Esophagus squamous epithelium (tissue), 5 donors: ENCODE measurements at regions not wholly inside any gene's neighbourhood (a gene's known extent, or its start where the extent isn't known, plus 50 kb on each side); places are given as distances from the start of the nearest gene placed in this dataset.

Source experiments
- DNase-seq: peaks from one replicate; lab custom pipeline; 2025; lab: John Stamatoyannopoulos, UW
- H3K27ac ChIP-seq, 4 donors: fragments of 200-600 bp; sonication (generic); one replicate each; pipeline ENCODE4 v1.5.1; 2016 to 2019; ENCODE audit warnings: mild to moderate bottlenecking in 1 of 4
- H3K27me3 ChIP-seq, 4 donors: fragments of 200-600 bp; sonication (generic); 1 replicate in 3 of 4; 2 replicates in 1 of 4; pipeline versions ENCODE4 v1.5.1 to v1.6.0; 2017 to 2021; ENCODE audit warnings: antibody characterized with exemption in 1 of 4
- H3K36me3 ChIP-seq, 3 donors: fragments of 200-600 bp; sonication (generic); one replicate each; pipeline ENCODE4 v1.5.1; 2016 to 2019
- H3K4me1 ChIP-seq, 3 donors: fragments of 200-600 bp; sonication (generic); one replicate each; pipeline ENCODE4 v1.5.1; 2017 to 2019
- H3K4me3 ChIP-seq, 4 donors: fragments of 200-600 bp; sonication (generic); 1 replicate in 3 of 4; 2 replicates in 1 of 4; pipeline ENCODE4 v1.5.1; 2016 to 2019; ENCODE audit warnings: mild to moderate bottlenecking in 2 of 4, moderate library complexity in 1 of 4
- H3K9me3 ChIP-seq, 3 donors: fragments of 200-600 bp; sonication (generic); one replicate each; pipeline ENCODE4 v1.5.1; 2016 to 2019
- POLR2A ChIP-seq, 4 donors: fragments of 450-650 bp; IDR thresholded peaks; one replicate each; pipeline ENCODE4 v1.6.1; 2017; ENCODE audit warnings: antibody characterized with exemption in 4 of 4, mild to moderate bottlenecking in 4 of 4, moderate library complexity in 3 of 4
- WGBS, 2 donors: methylation state at CpG; one replicate each; pipeline ENCODE4 v1.1.5; 2018; 5-methylcytosine and 5-hydroxymethylcytosine counted together
- intact Hi-C: fragments of 100-400 bp; cut with DNase I; formaldehyde crosslinking; loops from one replicate; pipeline ENCODE4 v1.15.0; 2022
- TF ChIP-seq, protein P1 (sequence below), 6 experiments: fragments of 450-650 bp in 4 of 6; fragments of 200-600 bp in 2 of 6; sonication (generic) in 2 of 6; IDR thresholded peaks; one replicate each; pipeline ENCODE4 v1.5.1; 2016 to 2019; ENCODE audit warnings: antibody characterized with exemption in 6 of 6, mild to moderate bottlenecking in 4 of 6, moderate library complexity in 4 of 6
- donor health status: DM: yes; HTN: yes; CAD: no.

DNA sequence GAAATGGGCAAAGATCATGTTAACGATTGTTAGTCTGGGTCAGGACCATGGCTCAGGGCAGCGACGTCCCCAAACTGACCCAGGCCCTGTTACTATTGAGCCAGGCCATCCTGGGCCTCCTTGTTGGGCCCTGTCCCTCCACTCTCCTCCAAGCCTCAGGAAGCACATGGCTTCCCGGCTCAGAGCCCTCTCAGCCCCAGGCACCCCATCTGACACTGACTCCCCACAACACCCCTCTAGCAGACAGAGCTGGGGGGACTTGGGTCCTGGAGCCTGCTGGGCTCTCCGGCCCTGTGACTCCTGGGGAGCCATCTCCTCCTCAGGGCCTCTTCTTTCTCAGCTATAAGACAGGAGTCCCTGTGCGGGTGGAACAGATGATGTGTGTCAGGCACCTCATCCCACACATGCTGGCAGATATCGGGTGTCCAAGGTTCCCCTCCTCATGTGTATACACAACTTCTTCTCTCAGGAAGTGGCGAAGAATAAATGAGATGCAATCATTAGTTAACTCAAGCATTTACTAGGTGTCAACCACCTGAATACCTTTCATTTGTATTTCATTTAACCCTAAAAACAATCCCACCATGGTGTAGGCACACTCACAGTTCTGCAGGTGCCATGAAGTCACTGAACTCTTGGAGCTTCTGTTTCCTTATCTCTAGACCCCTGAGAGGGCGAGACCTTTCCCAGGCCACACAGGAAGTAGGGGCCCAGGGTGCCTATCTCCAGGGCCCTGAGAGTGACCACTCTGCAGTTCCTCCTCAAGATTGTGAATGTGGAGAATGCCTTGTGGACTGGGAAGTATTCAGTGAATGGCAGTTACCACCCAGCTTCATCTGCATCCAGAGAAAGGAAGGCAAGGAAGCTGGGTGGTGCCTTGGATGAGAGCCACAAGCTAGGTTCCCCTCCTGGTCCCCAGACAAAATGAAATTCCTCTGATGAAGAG is 282.5 kb upstream of the TLE3 start:
- Histone ChIP-seq H3K27me3 (peaks cover 0 to 27% (median 0%) of the 10 kb centered on the region in 4 donors), H3K9me3 (peaks cover 0 to 3% (median 0%) of the 10 kb centered on the region in 3 donors), H3K27ac (no peak overlapping the region), H3K4me1 (peaks cover 5 to 34% (median 28%) of the 10 kb centered on the region in 3 donors), H3K4me3 (no peak overlapping the region), H3K36me3 (no peaks in the 10 kb centered on the region)
- intact Hi-C loops, result no loop called here
- TF ChIP-seq POLR2A (IDR thresholded peaks at IDR 0.05), result no peak
- TF ChIP-seq, protein P1, sequence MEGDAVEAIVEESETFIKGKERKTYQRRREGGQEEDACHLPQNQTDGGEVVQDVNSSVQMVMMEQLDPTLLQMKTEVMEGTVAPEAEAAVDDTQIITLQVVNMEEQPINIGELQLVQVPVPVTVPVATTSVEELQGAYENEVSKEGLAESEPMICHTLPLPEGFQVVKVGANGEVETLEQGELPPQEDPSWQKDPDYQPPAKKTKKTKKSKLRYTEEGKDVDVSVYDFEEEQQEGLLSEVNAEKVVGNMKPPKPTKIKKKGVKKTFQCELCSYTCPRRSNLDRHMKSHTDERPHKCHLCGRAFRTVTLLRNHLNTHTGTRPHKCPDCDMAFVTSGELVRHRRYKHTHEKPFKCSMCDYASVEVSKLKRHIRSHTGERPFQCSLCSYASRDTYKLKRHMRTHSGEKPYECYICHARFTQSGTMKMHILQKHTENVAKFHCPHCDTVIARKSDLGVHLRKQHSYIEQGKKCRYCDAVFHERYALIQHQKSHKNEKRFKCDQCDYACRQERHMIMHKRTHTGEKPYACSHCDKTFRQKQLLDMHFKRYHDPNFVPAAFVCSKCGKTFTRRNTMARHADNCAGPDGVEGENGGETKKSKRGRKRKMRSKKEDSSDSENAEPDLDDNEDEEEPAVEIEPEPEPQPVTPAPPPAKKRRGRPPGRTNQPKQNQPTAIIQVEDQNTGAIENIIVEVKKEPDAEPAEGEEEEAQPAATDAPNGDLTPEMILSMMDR (IDR thresholded peaks at IDR 0.05), result no peak
- DNase-seq, result no peak
- 86 to 95% methylated on average over 6 to 9 of the region's 9 CpGs for WGBS, 2 donors

DNA sequence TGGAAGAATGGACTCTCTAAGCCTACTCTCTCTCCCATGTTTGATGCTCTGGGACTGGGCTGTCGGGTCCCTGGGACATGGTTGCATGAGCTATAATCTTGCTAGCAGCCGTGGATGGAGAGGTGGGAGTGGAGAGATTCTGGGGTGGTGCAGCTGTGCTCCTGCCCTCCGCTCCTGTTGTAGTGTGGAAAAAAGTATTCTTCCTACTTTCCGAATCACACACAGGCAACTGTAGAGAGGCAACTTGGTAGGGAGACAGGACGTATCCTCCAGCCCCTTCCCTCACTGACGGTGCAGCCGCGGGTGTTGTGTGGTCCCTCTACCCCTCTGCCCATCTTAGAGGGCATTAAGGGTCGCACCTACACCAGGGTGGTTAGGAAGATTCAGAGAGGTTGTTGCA is 281.4 kb upstream of the TLE3 start:
- DNase-seq, result no peak
- peaks cover 0 to 36% (median 0%) of the 10 kb centered on the region in 4 donors for H3K27me3 ChIP-seq
- no peaks in the 10 kb centered on the region for H3K36me3 ChIP-seq
- H3K9me3 ChIP-seq, result peaks cover 0 to 3% (median 0%) of the 10 kb centered on the region in 3 donors
- peaks cover 5 to 44% (median 31%) of the 10 kb centered on the region in 3 donors for H3K4me1 ChIP-seq
- intact Hi-C loops, result no loop called here
- WGBS, 2 donors, result 94 to 100% methylated on average over 4 to 9 of the region's 9 CpGs
- TF ChIP-seq POLR2A (IDR thresholded peaks at IDR 0.05), result no peak
- TF ChIP-seq, protein P1 (IDR thresholded peaks at IDR 0.05), result no peak
- no peak overlapping the region for H3K4me3 ChIP-seq
- H3K27ac ChIP-seq, result no peak overlapping the region

DNA sequence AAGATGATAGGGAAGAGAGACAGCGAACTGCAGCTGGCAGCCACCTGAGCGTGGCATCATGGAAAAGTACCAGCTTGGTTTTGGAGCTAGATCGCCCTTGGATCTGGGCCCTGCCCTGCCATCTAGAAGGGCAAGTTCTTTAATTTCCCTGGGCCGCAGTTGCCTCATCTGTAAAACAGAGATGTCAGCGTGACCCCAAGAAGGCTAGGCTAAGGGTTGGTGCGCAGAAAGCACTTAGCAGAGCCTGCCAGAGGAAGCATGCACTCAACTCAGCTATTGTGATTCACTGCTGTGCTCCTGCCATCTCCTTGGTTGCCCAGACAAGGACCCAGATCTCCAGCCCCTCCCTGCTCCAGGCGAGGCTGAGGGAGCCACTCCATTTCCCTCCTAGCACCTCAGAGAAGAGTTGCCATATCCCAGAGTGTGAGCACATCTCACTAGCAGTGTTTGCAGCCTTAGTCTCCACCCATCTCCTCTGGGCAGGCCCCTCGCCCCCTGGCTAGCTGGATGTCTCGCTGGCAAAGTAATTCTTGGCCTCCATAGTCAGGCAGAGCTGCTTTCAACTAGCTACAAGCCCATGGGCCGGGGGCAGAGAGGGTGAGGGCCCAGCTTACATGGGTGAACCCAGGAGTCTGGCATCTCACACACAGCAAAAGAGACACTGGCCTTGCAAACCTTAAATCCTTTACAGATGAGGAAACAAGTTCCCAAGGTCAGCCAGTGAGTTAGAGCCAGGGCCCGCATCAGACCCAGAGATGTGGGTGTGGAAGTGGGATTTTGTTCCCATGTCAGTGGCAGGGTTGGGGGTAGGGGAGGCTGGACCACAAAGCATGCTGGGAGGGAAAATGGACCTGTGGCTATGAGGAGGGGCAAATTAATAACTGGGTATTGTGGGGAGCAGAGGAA is 280.7 kb upstream of the TLE3 start:
- no peak overlapping the region for H3K4me3 ChIP-seq
- peaks cover 5 to 44% (median 31%) of the 10 kb centered on the region in 3 donors for H3K4me1 ChIP-seq
- H3K36me3 ChIP-seq, result no peaks in the 10 kb centered on the region
- no peak overlapping the region for H3K27ac ChIP-seq
- H3K9me3 ChIP-seq, result peaks cover 0 to 3% (median 0%) of the 10 kb centered on the region in 3 donors
- TF ChIP-seq, protein P1 (IDR thresholded peaks at IDR 0.05), result no peak
- no peak for TF ChIP-seq POLR2A (IDR thresholded peaks at IDR 0.05)
- no peak for DNase-seq
- H3K27me3 ChIP-seq, result peaks cover 0 to 41% (median 0%) of the 10 kb centered on the region in 4 donors
- WGBS, 2 donors, result 56 to 79% methylated on average over 4 to 7 of the region's 11 CpGs
- intact Hi-C loops, result no loop called here

DNA sequence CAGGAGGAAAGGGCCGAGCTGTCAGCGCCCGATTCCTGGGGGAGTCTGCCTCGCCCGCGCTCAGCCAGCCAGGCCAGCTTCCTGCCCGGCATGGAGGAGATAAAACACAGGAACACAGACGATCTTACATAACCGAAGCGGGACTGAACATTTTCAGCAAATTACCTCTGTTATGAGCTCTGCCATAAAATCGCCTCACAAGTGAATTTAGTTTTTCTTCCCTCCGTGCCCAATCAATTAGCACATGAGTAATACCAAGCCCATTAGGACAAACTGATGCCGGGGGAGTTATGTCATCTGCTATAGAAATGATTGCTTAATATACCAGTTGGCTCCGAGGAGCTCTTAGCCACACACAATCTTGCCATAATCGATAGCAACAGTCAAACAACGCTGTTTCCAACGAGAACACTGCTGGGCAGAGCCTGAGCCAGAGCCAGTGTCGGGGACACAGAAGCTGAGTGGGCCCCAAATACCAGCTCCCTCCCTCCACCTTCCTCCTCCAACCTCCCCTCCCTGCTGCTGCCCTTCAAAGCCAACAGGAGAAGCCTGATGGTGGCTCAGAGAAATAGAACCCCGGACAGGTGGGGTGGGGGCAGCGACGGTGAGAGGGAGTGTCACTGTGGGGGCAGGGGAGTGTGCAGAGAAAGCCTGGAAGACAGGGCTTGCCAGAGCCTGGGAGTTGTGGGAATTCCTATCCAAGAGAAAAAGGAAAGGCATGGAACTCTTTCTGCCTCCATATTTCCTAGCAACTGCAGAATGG is 279.4 kb upstream of the TLE3 start:
- H3K4me3 ChIP-seq, result peak overlapping the region in 1 of 4 donors; percentile 51
- intact Hi-C loops, result no loop called here
- H3K9me3 ChIP-seq, result peaks cover 0 to 2% (median 0%) of the 10 kb centered on the region in 3 donors
- H3K27me3 ChIP-seq, result peaks cover 0 to 41% (median 0%) of the 10 kb centered on the region in 4 donors
- WGBS, 2 donors, result 7 to 9% methylated on average over 17 to 20 of the region's 21 CpGs
- TF ChIP-seq POLR2A (IDR thresholded peaks at IDR 0.05), result no peak
- TF ChIP-seq, protein P1 (IDR thresholded peaks at IDR 0.05), result no peak
- H3K36me3 ChIP-seq, result no peaks in the 10 kb centered on the region
- DNase-seq, result no peak
- H3K4me1 ChIP-seq, result peaks cover 5 to 44% (median 31%) of the 10 kb centered on the region in 3 donors
- peak overlapping the region in 1 of 4 donors; percentile 21 for H3K27ac ChIP-seq
